NCI-H1048 (cell line): ENCODE measurements at regions not wholly inside any gene's neighbourhood (a gene's known extent, or its start where the extent isn't known, plus 50 kb on each side); places are given as distances from the start of the nearest gene placed in this dataset.
A peak's percentile ranks its signal among the peaks of the same experiment; 100 is the strongest.
"Not testable (repeated sequence)": the region's sequence is repeated elsewhere in the genome, so short reads cannot be mapped to it uniquely, and the experiment has no call there.

Source experiments
- DNase-seq: peaks from one replicate; lab custom pipeline; 2025; lab: John Stamatoyannopoulos, UW

DNA sequence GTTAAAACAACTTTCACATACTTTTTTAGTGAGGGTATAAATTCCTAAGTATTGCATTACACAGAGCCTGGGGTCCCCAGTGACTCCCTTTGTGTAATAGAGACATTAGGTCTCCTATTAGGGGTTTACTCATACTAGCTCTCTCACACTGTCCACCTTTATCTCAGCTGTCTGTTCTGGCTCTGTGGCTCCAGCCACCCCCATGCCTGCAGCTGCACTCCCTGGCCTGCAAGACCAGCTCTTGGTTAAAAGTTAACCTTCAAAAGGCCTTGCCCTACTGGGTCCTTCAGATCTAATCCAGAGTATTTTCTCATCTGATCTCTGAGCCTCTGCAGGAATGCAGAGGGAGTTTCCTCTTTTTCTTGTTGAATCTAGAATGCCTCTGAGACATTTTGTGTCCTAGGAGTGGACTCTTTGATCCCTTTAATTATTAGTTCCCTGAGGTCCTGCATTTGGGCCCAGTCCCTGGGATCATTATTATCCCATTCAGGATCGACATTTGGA lies 280.9 kb downstream of the PYDC2 start:
- DNase-seq, result not testable (repeated sequence)

- DNase-seq, result no peak
Observed at GRCh38 chr3:191743283-191743682, 282.3 kb downstream of the PYDC2 start.

DNA sequence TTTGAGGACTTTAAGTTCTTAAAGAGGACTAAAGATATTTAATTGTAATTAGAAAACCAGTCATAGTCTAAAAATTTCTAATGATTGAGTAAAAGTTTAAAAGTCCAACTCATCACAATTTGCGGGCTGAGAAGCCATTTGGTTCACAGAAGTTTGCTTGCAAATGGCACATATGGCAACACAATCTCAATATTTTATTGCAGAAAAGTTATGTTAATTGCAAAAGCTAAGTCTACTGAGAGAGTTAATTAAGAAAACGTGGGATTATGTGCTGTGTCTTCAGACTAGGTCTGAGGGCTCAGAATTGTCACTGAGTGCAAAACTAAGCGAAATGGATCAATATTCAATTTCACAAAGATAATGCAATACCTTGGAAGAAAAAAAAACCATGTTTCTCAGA lies 289.7 kb downstream of the PYDC2 start:
- no peak for DNase-seq

DNA sequence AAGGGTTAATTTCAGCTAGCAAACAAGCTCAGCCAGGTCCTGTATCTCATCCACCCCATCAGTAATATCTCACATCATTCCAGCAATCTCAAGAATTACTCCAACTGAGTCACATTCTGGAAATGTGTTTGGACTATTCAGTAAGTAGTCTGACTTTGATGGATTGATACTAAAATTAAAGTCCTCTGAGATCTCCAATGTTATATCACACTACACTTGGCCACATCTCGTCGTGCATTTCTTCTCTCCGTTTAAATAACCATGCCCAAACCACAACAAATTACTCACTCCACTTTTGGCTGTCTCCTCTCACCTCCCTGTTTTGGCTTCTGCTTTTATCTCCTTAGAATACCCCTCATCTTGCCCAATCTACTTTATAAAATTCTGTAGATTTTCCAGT lies 292.2 kb downstream of the PYDC2 start:
- DNase-seq, result no peak

GRCh38 chr3:191761906-191762305 lies 300.9 kb downstream of the PYDC2 start:
- DNase-seq, result peak; percentile 41

DNA sequence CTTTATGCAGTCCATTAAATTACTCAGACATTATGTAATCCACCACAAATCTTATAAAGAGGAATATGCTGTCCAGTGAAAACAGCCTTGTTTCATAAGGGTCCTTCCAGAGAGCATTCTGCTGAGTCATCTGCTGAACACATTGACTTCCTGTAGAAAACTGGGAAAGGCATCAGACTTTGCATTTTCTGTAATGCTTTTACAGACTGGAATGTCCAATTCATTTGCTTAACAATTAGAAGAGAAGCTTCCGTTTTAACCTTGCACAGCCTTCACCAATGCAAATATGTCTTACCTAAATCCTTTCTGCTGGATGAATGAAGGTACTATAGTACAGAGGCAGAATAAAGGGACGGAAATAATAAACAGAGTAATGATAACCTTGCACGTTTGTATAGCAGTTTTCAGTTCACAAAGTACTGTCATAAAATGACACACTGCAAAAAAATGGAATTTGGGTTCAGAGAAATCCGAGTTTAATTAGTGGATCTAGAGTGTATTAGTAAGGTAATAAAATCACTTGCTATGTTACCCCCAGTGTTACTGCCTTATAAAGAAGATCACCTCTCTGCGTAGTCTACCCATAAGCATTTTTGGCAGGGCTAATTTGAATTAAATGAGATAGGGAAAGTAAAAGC lies 301.5 kb downstream of the PYDC2 start:
- peak; percentile 84 for DNase-seq

- DNase-seq, result no peak
Observed at GRCh38 chr3:191768421-191768820, 307.5 kb downstream of the PYDC2 start.

DNA sequence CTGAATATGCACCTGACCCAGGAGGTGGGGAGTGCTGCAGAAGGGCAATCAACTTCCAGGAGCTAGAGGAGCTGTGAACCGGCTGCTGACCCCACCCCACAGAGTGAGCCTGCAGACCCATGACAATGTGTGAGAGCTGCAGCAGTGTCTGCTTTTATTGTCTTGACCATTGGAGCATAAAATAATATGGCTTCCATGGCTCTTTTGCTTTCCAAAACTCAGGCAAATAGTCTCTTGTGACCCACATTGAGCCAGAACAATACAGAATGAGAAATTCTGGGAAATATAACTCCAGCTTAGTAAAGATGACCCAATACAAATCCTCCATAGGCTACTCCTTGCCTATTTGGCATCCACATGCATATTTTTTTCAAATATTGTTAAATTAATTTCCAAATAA lies 309.6 kb downstream of the PYDC2 start:
- DNase-seq, result no peak

- DNase-seq, result no peak
Observed at GRCh38 chr3:191774485-191774884, 313.5 kb downstream of the PYDC2 start.

DNA sequence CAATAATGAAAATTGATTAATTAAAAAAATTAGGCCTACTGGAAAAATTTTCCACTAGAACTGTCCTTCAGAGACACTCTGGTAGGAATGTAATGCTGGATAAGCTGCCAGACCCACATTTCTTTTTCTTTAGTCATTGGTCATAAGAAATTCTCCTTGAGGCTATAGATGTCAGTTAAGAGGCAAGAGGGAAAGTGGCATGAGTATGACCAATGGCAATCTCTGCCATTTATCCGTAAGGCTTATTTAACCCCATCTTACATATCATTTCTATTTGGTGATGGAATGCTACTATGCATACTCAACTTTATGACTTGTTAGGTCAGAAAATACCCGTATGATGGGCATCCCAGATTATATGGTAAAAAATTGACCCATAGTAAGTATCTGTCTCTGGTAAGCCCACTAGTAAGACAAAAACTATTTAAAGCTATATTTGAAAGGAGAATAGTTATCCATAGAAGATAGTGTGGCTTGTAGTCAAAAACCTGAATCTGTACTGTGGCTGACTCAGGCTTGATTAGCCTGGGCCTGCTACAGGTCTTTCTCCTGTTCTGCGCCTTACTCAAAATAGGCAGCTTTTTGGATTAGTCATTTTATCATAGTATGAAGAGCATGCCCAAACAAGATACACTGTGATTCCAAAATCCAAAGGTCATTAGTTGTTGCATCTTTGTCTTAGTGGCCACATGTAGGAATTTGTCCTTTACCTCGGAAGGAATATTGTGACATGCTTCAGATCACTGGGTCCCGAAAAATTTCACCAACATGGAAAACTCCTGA lies 314.7 kb downstream of the PYDC2 start:
- no peak for DNase-seq

DNA sequence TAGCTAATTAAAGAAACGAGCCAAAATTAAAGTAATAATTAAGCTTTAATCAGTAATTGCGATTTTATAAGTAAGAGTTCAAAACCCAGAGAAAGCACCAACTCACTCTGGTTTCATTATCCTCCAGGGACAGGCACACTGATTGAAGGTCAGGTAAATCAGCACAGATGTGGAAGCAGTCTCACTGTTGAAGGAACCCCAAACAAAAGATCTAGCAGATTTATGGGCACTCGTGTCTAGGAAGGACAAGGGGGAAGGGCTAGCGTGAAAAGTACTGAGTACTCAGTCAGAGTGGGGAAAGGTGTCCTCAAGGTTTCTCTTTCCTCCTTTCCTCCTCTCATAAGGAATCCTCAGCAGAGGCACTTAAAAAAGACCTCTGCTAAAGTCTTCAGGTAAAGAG lies 320.1 kb downstream of the PYDC2 start:
- no peak for DNase-seq

GRCh38 chr3:191783024-191783423 lies 322.1 kb downstream of the PYDC2 start:
- DNase-seq, result no peak

GRCh38 chr3:191790934-191791333 lies 330.0 kb downstream of the PYDC2 start:
- DNase-seq, result no peak

GRCh38 chr3:191792580-191792979 lies 331.6 kb downstream of the PYDC2 start:
- no peak for DNase-seq

- no peak for DNase-seq
Observed at GRCh38 chr3:191795196-191795595, 334.2 kb downstream of the PYDC2 start.

DNA sequence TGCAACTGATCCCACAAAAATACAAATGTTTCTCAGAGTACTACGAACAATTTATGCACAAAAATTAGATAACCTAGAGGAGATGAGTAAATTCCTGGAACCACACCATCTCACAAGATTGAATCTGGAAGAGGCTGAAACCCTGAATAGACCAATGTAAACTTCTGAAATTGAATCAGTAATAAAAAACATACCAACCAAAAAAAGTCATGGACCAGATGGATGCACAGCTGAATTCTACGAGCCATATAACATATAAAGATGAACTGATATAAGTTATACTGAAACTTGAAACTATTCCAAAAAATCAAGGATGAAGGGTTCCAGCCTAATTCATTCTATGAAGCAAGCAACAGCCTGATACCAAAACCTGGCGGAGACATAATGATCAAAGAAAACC lies 336.3 kb downstream of the PYDC2 start:
- no peak for DNase-seq

GRCh38 chr3:191802671-191803070 lies 341.7 kb downstream of the PYDC2 start:
- DNase-seq, result no peak

DNA sequence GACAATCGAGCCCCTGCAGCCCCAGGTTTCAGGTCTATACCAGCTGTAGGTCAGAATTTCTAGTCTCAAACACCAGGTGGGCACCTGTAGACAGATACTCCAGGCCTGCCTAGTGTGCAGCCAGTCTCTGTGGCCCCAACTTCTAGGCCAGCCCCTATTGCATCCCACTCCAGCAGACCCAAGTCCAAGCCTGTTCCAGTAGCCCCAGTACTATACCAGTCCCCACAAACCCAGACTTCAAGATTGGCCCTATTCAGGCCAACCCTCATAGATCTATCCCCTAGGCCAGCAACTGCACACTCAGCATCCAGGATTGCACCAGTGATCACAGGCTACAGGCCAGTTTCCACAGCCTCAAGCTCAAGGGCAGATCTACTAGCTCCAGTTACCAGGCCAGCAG lies 344.0 kb downstream of the PYDC2 start:
- DNase-seq, result no peak

DNA sequence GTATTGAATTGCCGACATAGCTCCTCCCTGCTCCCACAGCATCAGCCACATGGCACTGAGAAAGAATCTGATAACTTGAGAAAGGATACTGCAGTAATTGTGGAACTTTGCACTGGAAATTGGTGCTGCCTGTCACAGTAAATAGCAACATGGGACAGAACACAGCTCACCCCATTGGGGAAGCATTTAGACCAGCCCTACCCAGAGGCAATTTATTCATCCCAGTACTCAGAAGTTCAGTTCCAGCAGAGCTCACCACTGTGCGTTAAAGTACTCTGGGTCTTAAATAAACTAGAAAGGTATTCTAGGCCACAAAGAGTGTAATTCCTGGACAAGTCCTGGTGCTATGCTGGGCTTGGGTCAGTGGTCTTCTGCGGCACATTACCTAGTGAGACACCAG lies 347.1 kb downstream of the PYDC2 start:
- no peak for DNase-seq

- no peak for DNase-seq
Observed at GRCh38 chr3:191809326-191809949, 348.5 kb downstream of the PYDC2 start.

DNA sequence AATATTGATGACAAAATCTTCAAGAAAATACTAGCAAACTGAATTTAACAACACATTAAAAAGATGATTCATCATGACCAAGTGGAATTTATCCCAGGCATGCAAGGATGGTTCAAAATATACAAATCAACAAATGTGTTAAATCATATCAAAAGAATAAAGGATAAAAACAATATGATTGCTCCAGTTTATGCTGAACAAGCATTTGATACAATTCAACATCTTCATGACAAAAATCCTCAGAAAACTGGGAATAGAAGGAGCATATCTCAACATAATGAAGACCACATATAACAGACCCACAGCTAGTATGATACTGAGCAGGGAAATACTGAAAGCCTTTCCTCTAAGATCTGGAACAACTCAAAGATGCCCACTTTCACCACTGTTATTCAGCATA lies 352.3 kb downstream of the PYDC2 start:
- DNase-seq, result no peak

DNA sequence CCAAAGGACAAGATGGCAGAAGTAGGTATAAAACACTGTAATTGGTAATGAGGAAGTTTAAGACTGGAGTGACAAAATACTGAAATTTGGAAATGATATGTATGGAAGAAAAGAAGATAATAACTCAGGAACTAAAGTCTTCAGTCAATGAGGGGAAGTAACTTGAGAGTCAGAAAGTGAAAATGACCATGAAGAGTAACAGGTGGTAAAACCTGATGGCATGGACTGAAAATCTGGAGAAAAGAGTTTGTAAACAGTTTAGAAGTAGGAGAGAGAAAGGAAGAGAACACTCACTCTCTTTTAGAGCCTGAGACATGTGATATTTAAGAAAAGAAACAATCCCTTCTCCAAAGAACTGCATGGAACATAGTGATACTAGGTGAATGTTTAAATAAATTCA lies 387.9 kb downstream of the PYDC2 start:
- DNase-seq, result no peak

DNA sequence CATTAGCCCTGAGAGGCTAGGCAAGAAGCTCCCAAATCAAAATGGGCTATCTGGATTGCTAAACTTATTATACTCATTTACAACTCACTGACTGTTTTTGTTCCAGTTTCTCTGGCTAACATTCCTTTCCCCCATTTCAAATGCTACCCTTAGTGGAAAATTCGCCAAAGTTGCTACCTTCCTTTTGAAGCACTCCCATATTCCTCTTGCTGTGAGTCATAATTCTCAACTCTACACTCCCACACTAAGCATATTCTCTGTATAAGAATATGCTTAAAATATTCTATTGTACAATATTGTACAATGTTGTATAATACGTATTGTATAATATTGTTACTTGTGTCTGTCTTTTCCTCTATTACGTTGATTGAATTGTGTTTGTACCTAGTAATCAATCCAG lies 398.6 kb downstream of the PYDC2 start:
- DNase-seq, result no peak
